HG03103 (cell line): ENCODE measurements at regions not wholly inside any gene's neighbourhood (a gene's known extent, or its start where the extent isn't known, plus 50 kb on each side); places are given as distances from the start of the nearest gene placed in this dataset.

Experiments used
- ATAC-seq: cut with Tn5 transposase; IDR thresholded peaks from one replicate; pipeline ENCODE4 v1.9.1; 2021; ENCODE audit warnings: low read depth; ENCODE audit not compliant: unreplicated experiment

- no peak for ATAC-seq
These were observed 216.1 kb upstream of the CDIN1 start for GRCh38 chr15:36363335-36363734.

- no peak for ATAC-seq
These were observed 215.0 kb upstream of the CDIN1 start for GRCh38 chr15:36364377-36364776.

- ATAC-seq: no peak
These were observed 213.5 kb upstream of the CDIN1 start for GRCh38 chr15:36365963-36366362.

- ATAC-seq: no peak
These were observed 209.2 kb upstream of the CDIN1 start for GRCh38 chr15:36370051-36370730.

GRCh38 chr15:36370731-36371112 lies 208.7 kb upstream of the CDIN1 start:
- ATAC-seq: no peak

GRCh38 chr15:36371509-36371908 lies 207.9 kb upstream of the CDIN1 start:
- ATAC-seq: no peak

GRCh38 chr15:36372968-36373367 lies 206.5 kb upstream of the CDIN1 start:
- ATAC-seq: no peak

GRCh38 chr15:36373550-36373949 lies 205.9 kb upstream of the CDIN1 start:
- no peak for ATAC-seq

- ATAC-seq: no peak
These were observed 190.3 kb upstream of the CDIN1 start for GRCh38 chr15:36389107-36389506.

- ATAC-seq: no peak
These were observed 188.9 kb upstream of the CDIN1 start for GRCh38 chr15:36390491-36390890.

- no peak for ATAC-seq
These were observed 186.7 kb upstream of the CDIN1 start for GRCh38 chr15:36392676-36393266.

GRCh38 chr15:36398212-36398611 lies 181.2 kb upstream of the CDIN1 start:
- ATAC-seq: no peak

GRCh38 chr15:36399276-36399675 lies 180.2 kb upstream of the CDIN1 start:
- ATAC-seq: no peak

GRCh38 chr15:36400936-36401585 lies 178.4 kb upstream of the CDIN1 start:
- no peak for ATAC-seq

- ATAC-seq: no peak
These were observed 177.8 kb upstream of the CDIN1 start for GRCh38 chr15:36401586-36401966.

GRCh38 chr15:36403351-36403750 lies 176.1 kb upstream of the CDIN1 start:
- ATAC-seq: no peak

- ATAC-seq: no peak
These were observed 173.1 kb upstream of the CDIN1 start for GRCh38 chr15:36406366-36406765.

- ATAC-seq: no peak
These were observed 172.5 kb upstream of the CDIN1 start for GRCh38 chr15:36406911-36407310.

- ATAC-seq: no peak
These were observed 171.8 kb upstream of the CDIN1 start for GRCh38 chr15:36407647-36408046.

GRCh38 chr15:36409819-36410218 lies 169.6 kb upstream of the CDIN1 start:
- ATAC-seq: no peak

GRCh38 chr15:36414670-36415069 lies 164.8 kb upstream of the CDIN1 start:
- no peak for ATAC-seq

GRCh38 chr15:36415643-36416042 lies 163.8 kb upstream of the CDIN1 start:
- no peak for ATAC-seq
